ENCODE measurements at regions not wholly inside any gene's neighbourhood (a gene's known extent, or its start where the extent isn't known, plus 50 kb on each side); places are given as distances from the start of the nearest gene placed in this dataset.

GRCh38 chr13:76646946-76647345 is 239.3 kb downstream of the KCTD12 start:
- no peak for DNase-seq

GRCh38 chr13:76645632-76646031 is 240.6 kb downstream of the KCTD12 start:
- DNase-seq = no peak

GRCh38 chr13:76644906-76645305 is 241.3 kb downstream of the KCTD12 start:
- DNase-seq = no peak

GRCh38 chr13:76643596-76643995 is 242.6 kb downstream of the KCTD12 start:
- DNase-seq = no peak

GRCh38 chr13:76641056-76641455 is 245.1 kb downstream of the KCTD12 start:
- DNase-seq = no peak

- no peak for DNase-seq
Measured at GRCh38 chr13:76638882-76639281, 247.3 kb downstream of the KCTD12 start.

- no peak for DNase-seq
Measured at GRCh38 chr13:76638181-76638580, 248.0 kb downstream of the KCTD12 start.

GRCh38 chr13:76637641-76638141 is 248.5 kb downstream of the KCTD12 start:
- DNase-seq = no peak

- no peak for DNase-seq
Measured at GRCh38 chr13:76636829-76637228, 249.4 kb downstream of the KCTD12 start.

- DNase-seq = no peak
Measured at GRCh38 chr13:76635232-76636230, 250.7 kb downstream of the KCTD12 start.

GRCh38 chr13:76634431-76635191 is 251.6 kb downstream of the KCTD12 start:
- no peak for DNase-seq

GRCh38 chr13:76632401-76633044 is 253.7 kb downstream of the KCTD12 start:
- DNase-seq = no peak

- no peak for DNase-seq
Measured at GRCh38 chr13:76630629-76631230, 255.5 kb downstream of the KCTD12 start.

GRCh38 chr13:76622315-76623040 is 263.7 kb downstream of the KCTD12 start:
- DNase-seq = no peak

GRCh38 chr13:76621705-76622104 is 264.5 kb downstream of the KCTD12 start:
- no peak for DNase-seq

GRCh38 chr13:76620036-76620435 is 266.2 kb downstream of the KCTD12 start:
- no peak for DNase-seq

GRCh38 chr13:76619631-76620030 is 266.6 kb downstream of the KCTD12 start:
- no peak for DNase-seq

GRCh38 chr13:76610819-76611415 is 275.3 kb downstream of the KCTD12 start:
- no peak for DNase-seq

- DNase-seq = no peak
Measured at GRCh38 chr13:76609643-76610042, 276.6 kb downstream of the KCTD12 start.

- DNase-seq = no peak
Measured at GRCh38 chr13:76607866-76608265, 278.3 kb downstream of the KCTD12 start.

GRCh38 chr13:76600081-76600480 is 286.1 kb downstream of the KCTD12 start:
- no peak for DNase-seq

GRCh38 chr13:76597868-76598267 is 288.3 kb downstream of the KCTD12 start:
- no peak for DNase-seq
